HL-60 (cell line): ENCODE measurements at regions not wholly inside any gene's neighbourhood (a gene's known extent, or its start where the extent isn't known, plus 50 kb on each side); places are given as distances from the start of the nearest gene placed in this dataset.

Experiments used
- CTCF ChIP-seq: IDR thresholded peaks from one replicate; pipeline ENCODE4 v1.5.1; 2011; ENCODE audit warnings: low read length, control low read depth, inconsistent platforms; ENCODE audit not compliant: insufficient read depth
- GABPA ChIP-seq: IDR thresholded peaks from 2 replicates; pipeline ENCODE4 v1.6.1; 2012; ENCODE audit warnings: low read depth
- POLR2AphosphoS5 ChIP-seq: IDR thresholded peaks from 2 replicates; pipeline ENCODE4 v1.6.1; 2012; ENCODE audit warnings: low read depth
- REST ChIP-seq: IDR thresholded peaks from 2 replicates; pipeline ENCODE4 v1.6.1; 2012; ENCODE audit warnings: low read depth; ENCODE audit not compliant: insufficient replicate concordance
- SPI1 ChIP-seq: IDR thresholded peaks from 2 replicates; pipeline ENCODE4 v1.6.1; 2012; ENCODE audit warnings: low read depth, mild to moderate bottlenecking, borderline replicate concordance

GRCh38 chr6:84920021-84920420, 155.6 kb upstream of the TBX18 start:
- TF ChIP-seq CTCF (no peak), POLR2AphosphoS5 (no peak), REST (no peak), SPI1 (no peak), GABPA (no peak)
